GM13976 (cell line): ENCODE measurements at regions not wholly inside any gene's neighbourhood (a gene's known extent, or its start where the extent isn't known, plus 50 kb on each side); places are given as distances from the start of the nearest gene placed in this dataset.

Experiments used
- DNase-seq: peaks from one replicate; pipeline ENCODE4 v3.0.0; 2012; ENCODE audit warnings: low spot score
- CTCF ChIP-seq: IDR thresholded peaks from 2 replicates; pipeline ENCODE4 v1.5.1; 2012; ENCODE audit warnings: borderline replicate concordance, mild to moderate bottlenecking; ENCODE audit not compliant: insufficient read depth; ENCODE audit errors: extremely low read depth, missing control alignments, control extremely low read depth
- in situ Hi-C: fragments of 300-500 bp; cut with MboI; formaldehyde crosslinking; loops from one replicate; pipeline ENCODE4 v1.12.0; 2022; ENCODE audit warnings: low sequenced_read_pairs, mixed read lengths, inconsistent platforms; ENCODE audit not compliant: unreplicated experiment

- in situ Hi-C loops: no loop called here
Observed at GRCh38 chr2:122117371-122117770, 361.9 kb downstream of the TSN start.

GRCh38 chr2:122129399-122129798, 373.9 kb downstream of the TSN start:
- in situ Hi-C loops: no loop called here
- DNase-seq: no peak

More at GRCh38 chr2:122117371-122117770, 361.9 kb downstream of the TSN start:
- no peak for DNase-seq
- no peak for TF ChIP-seq CTCF

GRCh38 chr2:122132147-122132691, 376.8 kb downstream of the TSN start:
- no peak for DNase-seq
- in situ Hi-C loops: no loop called here
- TF ChIP-seq CTCF: no peak

More at GRCh38 chr2:122129399-122129798, 373.9 kb downstream of the TSN start:
- TF ChIP-seq CTCF: no peak

- no peak for TF ChIP-seq CTCF
- DNase-seq: no peak
- in situ Hi-C loops: no loop called here
Observed at GRCh38 chr2:122135021-122135937, 379.8 kb downstream of the TSN start.

- in situ Hi-C loops: no loop called here
- TF ChIP-seq CTCF: peak; percentile 36
- DNase-seq: peak; percentile 29
Observed at GRCh38 chr2:122136056-122136455, 380.6 kb downstream of the TSN start.

GRCh38 chr2:122138561-122138960, 383.1 kb downstream of the TSN start:
- in situ Hi-C loops: no loop called here
- no peak for TF ChIP-seq CTCF
- DNase-seq: no peak
